ENCODE measurements at regions not wholly inside any gene's neighbourhood (a gene's known extent, or its start where the extent isn't known, plus 50 kb on each side); places are given as distances from the start of the nearest gene placed in this dataset.

- DNase-seq, result no peak
These were observed 290.1 kb downstream of the BMP7 start for GRCh38 chr20:56976336-56976735.

GRCh38 chr20:56978475-56978874 lies 288.0 kb downstream of the BMP7 start:
- DNase-seq, result no peak

- no peak for DNase-seq
These were observed 287.3 kb downstream of the BMP7 start for GRCh38 chr20:56979125-56979524.

GRCh38 chr20:56981301-56981700 lies 285.1 kb downstream of the BMP7 start:
- DNase-seq, result no peak

- no peak for DNase-seq
These were observed 282.6 kb downstream of the BMP7 start for GRCh38 chr20:56983813-56984212.

- no peak for DNase-seq
These were observed 281.3 kb downstream of the BMP7 start for GRCh38 chr20:56985066-56985685.

GRCh38 chr20:56986476-56986875 lies 280.0 kb downstream of the BMP7 start:
- no peak for DNase-seq

- no peak for DNase-seq
These were observed 279.3 kb downstream of the BMP7 start for GRCh38 chr20:56986931-56987720.

GRCh38 chr20:56987986-56988385 lies 278.5 kb downstream of the BMP7 start:
- DNase-seq, result no peak

- no peak for DNase-seq
These were observed 278.0 kb downstream of the BMP7 start for GRCh38 chr20:56988446-56988845.

GRCh38 chr20:56989516-56989915 lies 276.9 kb downstream of the BMP7 start:
- no peak for DNase-seq

- no peak for DNase-seq
These were observed 273.4 kb downstream of the BMP7 start for GRCh38 chr20:56993020-56993559.

- no peak for DNase-seq
These were observed 272.4 kb downstream of the BMP7 start for GRCh38 chr20:56994006-56994405.

- no peak for DNase-seq
These were observed 271.3 kb downstream of the BMP7 start for GRCh38 chr20:56995149-56995548.

- DNase-seq, result no peak
These were observed 270.8 kb downstream of the BMP7 start for GRCh38 chr20:56995635-56996075.

GRCh38 chr20:56996533-56996932 lies 269.9 kb downstream of the BMP7 start:
- no peak for DNase-seq

GRCh38 chr20:56998438-56998837 lies 268.0 kb downstream of the BMP7 start:
- DNase-seq, result no peak

- DNase-seq, result no peak
These were observed 265.9 kb downstream of the BMP7 start for GRCh38 chr20:57000441-57000968.

- DNase-seq, result no peak
These were observed 265.2 kb downstream of the BMP7 start for GRCh38 chr20:57001126-57001767.

- no peak for DNase-seq
These were observed 264.3 kb downstream of the BMP7 start for GRCh38 chr20:57002066-57002570.

- no peak for DNase-seq
These were observed 263.4 kb downstream of the BMP7 start for GRCh38 chr20:57003012-57003411.

GRCh38 chr20:57004416-57004815 lies 262.0 kb downstream of the BMP7 start:
- no peak for DNase-seq
